Naive thymus-derived CD4-positive, alpha-beta T cell (primary cell): ENCODE measurements at regions not wholly inside any gene's neighbourhood (a gene's known extent, or its start where the extent isn't known, plus 50 kb on each side); places are given as distances from the start of the nearest gene placed in this dataset.

Experiments used
- ATAC-seq: fragments of 150-1000 bp; cut with Tn5 transposase; 2 replicates; pipeline ENCODE4 v1.10.0; 2021; ENCODE audit warnings: mild to moderate bottlenecking, moderate library complexity
- CTCF ChIA-PET: fragments of 350-600 bp; sonication (Branson Sonifier 250); formaldehyde crosslinking; loops from one replicate; lab custom pipeline; 2021; ENCODE audit warnings: antibody characterized with exemption; lab: Charles Lee
- POLR2A ChIA-PET: fragments of 350-600 bp; sonication (Branson Sonifier 250); formaldehyde crosslinking; loops from one replicate; lab custom pipeline; 2021; ENCODE audit warnings: antibody characterized with exemption, inconsistent platforms; lab: Charles Lee
- DNase-seq, 9 donors: peaks; one replicate each; pipeline versions ENCODE4 v3.0.0 to v3.0.0-alpha.2; 2020 to 2022; ENCODE audit warnings: mixed read lengths in 1 of 9
- H3K27ac ChIP-seq: one replicate; pipeline ENCODE4 v1.7.0; 2013; ENCODE audit warnings: mild to moderate bottlenecking, low read depth, low read length, moderate library complexity
- H3K27me3 ChIP-seq, 2 donors: one replicate each; pipeline ENCODE4 v1.7.0; 2013; ENCODE audit warnings: low read length in 2 of 2, mild to moderate bottlenecking in 2 of 2, moderate library complexity in 2 of 2; ENCODE audit not compliant: control insufficient read depth in 2 of 2, insufficient read depth in 2 of 2
- H3K36me3 ChIP-seq, 3 experiments: 1 replicate in 2 of 3; 2 replicates in 1 of 3; pipeline ENCODE4 v1.7.0; 2013; ENCODE audit warnings: low read length in 3 of 3, mild to moderate bottlenecking in 3 of 3, moderate library complexity in 1 of 3; ENCODE audit not compliant: insufficient read depth in 3 of 3, control insufficient read depth in 2 of 3
- H3K4me1 ChIP-seq, 2 donors: one replicate each; pipeline ENCODE4 v1.7.0; 2013; ENCODE audit warnings: low read length in 2 of 2, mild to moderate bottlenecking in 2 of 2, moderate library complexity in 1 of 2; ENCODE audit not compliant: control insufficient read depth in 2 of 2, insufficient read depth in 2 of 2
- H3K4me3 ChIP-seq: 2 replicates; pipeline ENCODE4 v1.7.0; 2013; ENCODE audit warnings: mild to moderate bottlenecking, low read length
- H3K9me3 ChIP-seq, 3 experiments: 1 replicate in 2 of 3; 2 replicates in 1 of 3; pipeline ENCODE4 v1.7.0; 2013; ENCODE audit warnings: low read length in 3 of 3; ENCODE audit not compliant: control insufficient read depth in 2 of 3
- H3K27ac Mint-ChIP-seq, 9 donors: one replicate each; pipeline ENCODE4 v1.8.0; 2020 to 2022; ENCODE audit warnings: mixed read lengths in 9 of 9, mild to moderate bottlenecking in 8 of 9, moderate library complexity in 5 of 9, inconsistent platforms in 2 of 9
- H3K27me3 Mint-ChIP-seq, 5 donors: one replicate each; pipeline ENCODE4 v1.8.0; 2021 to 2022; ENCODE audit warnings: mixed read lengths in 5 of 5, mild to moderate bottlenecking in 1 of 5
- H3K36me3 Mint-ChIP-seq, 5 donors: one replicate each; pipeline ENCODE4 v1.8.0; 2020 to 2022; ENCODE audit warnings: mixed read lengths in 5 of 5, mild to moderate bottlenecking in 3 of 5, inconsistent platforms in 1 of 5
- H3K4me1 Mint-ChIP-seq, 7 donors: one replicate each; pipeline ENCODE4 v1.8.0; 2020 to 2022; ENCODE audit warnings: mixed read lengths in 7 of 7, mild to moderate bottlenecking in 3 of 7, inconsistent platforms in 1 of 7
- H3K4me3 Mint-ChIP-seq, 10 donors: one replicate each; pipeline ENCODE4 v1.8.0; 2020 to 2022; ENCODE audit warnings: mild to moderate bottlenecking in 10 of 10, mixed read lengths in 10 of 10, moderate library complexity in 6 of 10, inconsistent platforms in 2 of 10
- H3K9me3 Mint-ChIP-seq, 11 donors: one replicate each; pipeline ENCODE4 v1.8.0; 2020 to 2022; ENCODE audit warnings: mixed read lengths in 11 of 11, mild to moderate bottlenecking in 4 of 11, inconsistent platforms in 1 of 11, moderate library complexity in 1 of 11
- intact Hi-C, 2 donors: fragments of 100-400 bp; cut with micrococcal nuclease; formaldehyde crosslinking; loops; one replicate each; pipeline ENCODE4 v1.15.1; 2023

- peaks cover 0 to 2% of the 10 kb centered on the region in 2 donors for H3K27me3 ChIP-seq
- no peaks in the 10 kb centered on the region for H3K9me3 ChIP-seq
- Mint-ChIP-seq H3K27me3 (peaks cover 25 to 76% (median 54%) of the 10 kb centered on the region in 5 donors), H3K4me3 (no peak overlapping the region), H3K27ac (no peak overlapping the region), H3K4me1 (peaks cover 0 to 2% (median 0%) of the 10 kb centered on the region in 7 donors), H3K9me3 (peaks cover 0 to 8% (median 3%) of the 10 kb centered on the region in 11 donors), H3K36me3 (no peaks in the 10 kb centered on the region)
- no peak for DNase-seq
- no peak overlapping the region for H3K27ac ChIP-seq
- H3K4me3 ChIP-seq = no peak overlapping the region
- POLR2A ChIA-PET = no interaction called here
- CTCF ChIA-PET = no interaction called here
- H3K36me3 ChIP-seq = no peaks in the 10 kb centered on the region
- H3K4me1 ChIP-seq = no peaks in the 10 kb centered on the region
- no peak for ATAC-seq
- intact Hi-C loops = no loop called here
Measured at GRCh38 chr14:96663491-96664067, 133.6 kb upstream of the VRK1 start.

- Histone ChIP-seq H3K36me3 (no peaks in the 10 kb centered on the region), H3K27ac (no peak overlapping the region), H3K4me3 (no peak overlapping the region), H3K9me3 (no peaks in the 10 kb centered on the region), H3K27me3 (no peaks in the 10 kb centered on the region), H3K4me1 (no peaks in the 10 kb centered on the region)
- no peaks in the 10 kb centered on the region for H3K9me3 Mint-ChIP-seq
- no peaks in the 10 kb centered on the region for H3K36me3 Mint-ChIP-seq
- no peaks in the 10 kb centered on the region for H3K4me1 Mint-ChIP-seq
- POLR2A ChIA-PET = no interaction called here
- DNase-seq (no peak), ATAC-seq (no peak)
- no peak overlapping the region for H3K4me3 Mint-ChIP-seq
- intact Hi-C loops = no loop called here
- CTCF ChIA-PET = no interaction called here
- no peak overlapping the region for H3K27ac Mint-ChIP-seq
- H3K27me3 Mint-ChIP-seq = peaks cover 16 to 55% (median 41%) of the 10 kb centered on the region in 5 donors
Measured at GRCh38 chr14:96666088-96666487, 131.1 kb upstream of the VRK1 start.

- peaks cover 0 to 7% (median 0%) of the 10 kb centered on the region in 5 donors for H3K36me3 Mint-ChIP-seq
- H3K4me1 Mint-ChIP-seq = peaks cover 0 to 5% (median 0%) of the 10 kb centered on the region in 7 donors
- no peaks in the 10 kb centered on the region for H3K4me1 ChIP-seq
- no peaks in the 10 kb centered on the region for H3K36me3 ChIP-seq
- H3K9me3 Mint-ChIP-seq = peaks cover 0 to 5% (median 0%) of the 10 kb centered on the region in 11 donors
- intact Hi-C loops = no loop called here
- H3K9me3 ChIP-seq = no peaks in the 10 kb centered on the region
- H3K27ac Mint-ChIP-seq = no peak overlapping the region
- no peak overlapping the region for H3K4me3 Mint-ChIP-seq
- no peaks in the 10 kb centered on the region for H3K27me3 ChIP-seq
- DNase-seq (no peak), ATAC-seq (no peak)
- no peak overlapping the region for H3K4me3 ChIP-seq
- ChIA-PET POLR2A (no interaction called here), CTCF (no interaction called here)
- peaks cover 16 to 44% (median 33%) of the 10 kb centered on the region in 5 donors for H3K27me3 Mint-ChIP-seq
- no peak overlapping the region for H3K27ac ChIP-seq
Measured at GRCh38 chr14:96670391-96670790, 126.8 kb upstream of the VRK1 start.

GRCh38 chr14:96671218-96671617 is 126.0 kb upstream of the VRK1 start:
- H3K27ac Mint-ChIP-seq = no peak overlapping the region
- H3K9me3 ChIP-seq = no peaks in the 10 kb centered on the region
- ChIA-PET POLR2A (no interaction called here), CTCF (no interaction called here)
- H3K36me3 Mint-ChIP-seq = peaks cover 0 to 7% (median 0%) of the 10 kb centered on the region in 5 donors
- peaks cover 0 to 5% (median 0%) of the 10 kb centered on the region in 7 donors for H3K4me1 Mint-ChIP-seq
- H3K4me1 ChIP-seq = no peaks in the 10 kb centered on the region
- no peak for DNase-seq
- no peak overlapping the region for H3K4me3 Mint-ChIP-seq
- intact Hi-C loops = no loop called here
- peaks cover 0 to 5% (median 0%) of the 10 kb centered on the region in 11 donors for H3K9me3 Mint-ChIP-seq
- no peaks in the 10 kb centered on the region for H3K27me3 ChIP-seq
- H3K27ac ChIP-seq = no peak overlapping the region
- ATAC-seq = no peak
- peaks cover 19 to 39% (median 29%) of the 10 kb centered on the region in 5 donors for H3K27me3 Mint-ChIP-seq
- H3K4me3 ChIP-seq = no peak overlapping the region
- no peaks in the 10 kb centered on the region for H3K36me3 ChIP-seq

GRCh38 chr14:96673706-96674105 is 123.5 kb upstream of the VRK1 start:
- no peak overlapping the region for H3K4me3 Mint-ChIP-seq
- POLR2A ChIA-PET = no interaction called here

GRCh38 chr14:96674121-96674520 is 123.1 kb upstream of the VRK1 start:
- intact Hi-C loops = no loop called here
- Histone ChIP-seq H3K27me3 (no peaks in the 10 kb centered on the region), H3K36me3 (no peaks in the 10 kb centered on the region), H3K4me1 (no peaks in the 10 kb centered on the region), H3K4me3 (no peak overlapping the region), H3K9me3 (no peaks in the 10 kb centered on the region), H3K27ac (no peak overlapping the region)
- peaks cover 28 to 47% (median 36%) of the 10 kb centered on the region in 5 donors for H3K27me3 Mint-ChIP-seq
- POLR2A ChIA-PET = no interaction called here
- ATAC-seq (no peak), DNase-seq (no peak)
- H3K4me1 Mint-ChIP-seq = peaks cover 0 to 5% (median 0%) of the 10 kb centered on the region in 7 donors
- peaks cover 0 to 8% (median 4%) of the 10 kb centered on the region in 5 donors for H3K36me3 Mint-ChIP-seq
- CTCF ChIA-PET = no interaction called here
- no peak overlapping the region for H3K4me3 Mint-ChIP-seq
- H3K9me3 Mint-ChIP-seq = peaks cover 0 to 6% (median 2%) of the 10 kb centered on the region in 11 donors
- H3K27ac Mint-ChIP-seq = no peak overlapping the region

More at GRCh38 chr14:96673706-96674105, 123.5 kb upstream of the VRK1 start:
- H3K27ac ChIP-seq = no peak overlapping the region
- no peaks in the 10 kb centered on the region for H3K36me3 ChIP-seq
- Mint-ChIP-seq H3K36me3 (peaks cover 0 to 8% (median 4%) of the 10 kb centered on the region in 5 donors), H3K27ac (peak overlapping the region in 1 of 9 donors; percentile 26), H3K27me3 (peaks cover 28 to 48% (median 36%) of the 10 kb centered on the region in 5 donors), H3K9me3 (peaks cover 0 to 6% (median 2%) of the 10 kb centered on the region in 11 donors), H3K4me1 (peaks cover 0 to 5% (median 0%) of the 10 kb centered on the region in 7 donors)
- intact Hi-C loops = no loop called here
- no peak for DNase-seq
- no peak for ATAC-seq
- H3K4me3 ChIP-seq = no peak overlapping the region
- no peaks in the 10 kb centered on the region for H3K27me3 ChIP-seq
- H3K4me1 ChIP-seq = no peaks in the 10 kb centered on the region
- H3K9me3 ChIP-seq = no peaks in the 10 kb centered on the region
- CTCF ChIA-PET = no interaction called here

- Histone ChIP-seq H3K27me3 (no peaks in the 10 kb centered on the region), H3K4me1 (no peaks in the 10 kb centered on the region), H3K9me3 (no peaks in the 10 kb centered on the region), H3K27ac (no peak overlapping the region), H3K4me3 (no peak overlapping the region), H3K36me3 (no peaks in the 10 kb centered on the region)
- POLR2A ChIA-PET = no interaction called here
- Mint-ChIP-seq H3K36me3 (peaks cover 0 to 8% (median 4%) of the 10 kb centered on the region in 5 donors), H3K27ac (no peak overlapping the region), H3K4me3 (no peak overlapping the region), H3K4me1 (peaks cover 0 to 5% (median 0%) of the 10 kb centered on the region in 7 donors), H3K27me3 (peaks cover 28 to 48% (median 36%) of the 10 kb centered on the region in 5 donors), H3K9me3 (peaks cover 0 to 8% (median 2%) of the 10 kb centered on the region in 11 donors)
- ATAC-seq (no peak), DNase-seq (no peak)
- intact Hi-C loops = no loop called here
- CTCF ChIA-PET = interaction anchor here (0.6 kb wide), 1 partner anchor 18 kb away, joined by 3 read pairs; no protein-coding TSS in a partner anchor
Measured at GRCh38 chr14:96676166-96676565, 121.0 kb upstream of the VRK1 start.
